KBM-7 (cell line): ENCODE measurements at regions not wholly inside any gene's neighbourhood (a gene's known extent, or its start where the extent isn't known, plus 50 kb on each side); places are given as distances from the start of the nearest gene placed in this dataset.

Experiments used
- DNase-seq: peaks from one replicate; pipeline ENCODE4 v3.0.0-alpha.2; 2015
- in situ Hi-C: fragments of 300-500 bp; cut with MboI; formaldehyde crosslinking; loops from 2 replicates; pipeline ENCODE4 v1.14.3; 2020; ENCODE audit warnings: low sequenced_read_pairs, low pct_unique_long_range_greater_than_20kb, mixed read lengths

DNA sequence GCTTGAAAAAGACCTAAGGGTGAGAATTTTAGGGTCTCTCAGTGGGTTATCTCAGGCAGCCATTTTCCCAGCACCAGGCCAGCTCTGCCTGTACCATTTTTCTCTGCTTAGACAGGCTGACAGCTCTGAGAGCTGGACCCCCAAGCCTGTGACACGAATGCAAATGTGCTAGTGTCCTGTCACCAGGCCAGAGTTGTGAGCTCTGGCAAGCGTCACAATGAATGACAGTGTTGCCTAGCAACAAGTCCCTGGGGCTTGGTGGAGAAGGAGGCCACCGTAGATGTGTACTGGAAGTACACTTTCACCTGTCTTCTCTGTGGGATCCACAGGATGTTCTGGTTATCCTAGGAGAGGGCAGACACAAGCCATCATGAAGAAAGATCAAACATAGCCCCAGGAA lies 66.7 kb downstream of the RBMY1D start:
- in situ Hi-C loops, result no loop called here
- no peak for DNase-seq
